WTC11 (cell line): ENCODE measurements at regions not wholly inside any gene's neighbourhood (a gene's known extent, or its start where the extent isn't known, plus 50 kb on each side); places are given as distances from the start of the nearest gene placed in this dataset.
"Not testable (repeated sequence)": the region's sequence is repeated elsewhere in the genome, so short reads cannot be mapped to it uniquely, and the experiment has no call there.

Experiments used
- ATAC-seq: fragments of 200-7000 bp; cut with Tn5 transposase; 2 replicates; pipeline ENCODE4 v1.10.0; 2021; ENCODE audit warnings: mild to moderate bottlenecking, moderate library complexity
- CTCF ChIA-PET: fragments of 300-600 bp; sonication (Branson Sonifier 250); formaldehyde crosslinking; loops from one replicate; lab custom pipeline; 2021; ENCODE audit warnings: antibody characterized with exemption; lab: Charles Lee
- POLR2A ChIA-PET: fragments of 350-600 bp; sonication (Branson Sonifier 250); formaldehyde crosslinking; loops from one replicate; lab custom pipeline; 2021; ENCODE audit warnings: antibody characterized with exemption; lab: Charles Lee
- DNase-seq: peaks from one replicate; pipeline ENCODE4 v3.0.0; 2021; ENCODE audit warnings: low spot score
- H3K27ac Mint-ChIP-seq: 2 replicates; pipeline ENCODE4 v1.8.0; 2021; ENCODE audit warnings: mixed read lengths
- H3K27me3 Mint-ChIP-seq: 2 replicates; pipeline ENCODE4 v1.8.0; 2021; ENCODE audit warnings: low read depth, mild to moderate bottlenecking, moderate library complexity, mixed read lengths
- H3K36me3 Mint-ChIP-seq: 2 replicates; pipeline ENCODE4 v1.8.0; 2021; ENCODE audit warnings: mixed read lengths
- H3K4me1 Mint-ChIP-seq: 2 replicates; pipeline ENCODE4 v1.8.0; 2022; ENCODE audit warnings: mixed read lengths
- H3K4me3 Mint-ChIP-seq: 2 replicates; pipeline ENCODE4 v1.8.0; 2021; ENCODE audit warnings: mild to moderate bottlenecking, moderate library complexity, mixed read lengths
- H3K9me3 Mint-ChIP-seq: 2 replicates; pipeline ENCODE4 v1.8.0; 2021; ENCODE audit warnings: mixed read lengths
- ATF1 ChIP-seq: sonication (generic); formaldehyde crosslinking; IDR thresholded peaks from 2 replicates; pipeline ENCODE4 v1.8.1; 2023; ENCODE audit warnings: mild to moderate bottlenecking, moderate library complexity, missing genetic modification reagents
- ATF2 ChIP-seq: sonication (generic); formaldehyde crosslinking; IDR thresholded peaks from 2 replicates; pipeline ENCODE4 v1.8.1; 2022; ENCODE audit warnings: low read depth, missing genetic modification reagents, borderline replicate concordance
- CDX4 ChIP-seq: fragments of 250-450 bp; sonication (Bioruptor Pico); IDR thresholded peaks from 2 replicates; pipeline ENCODE4 v1.9.0; 2021; ENCODE audit warnings: moderate library complexity, mild to moderate bottlenecking, inconsistent platforms, borderline replicate concordance
- E2F5 ChIP-seq: sonication (generic); formaldehyde crosslinking; IDR thresholded peaks from 2 replicates; pipeline ENCODE4 v1.8.1; 2022; ENCODE audit warnings: mild to moderate bottlenecking, moderate library complexity, missing genetic modification reagents
- ETV6 ChIP-seq: sonication (generic); formaldehyde crosslinking; IDR thresholded peaks from 2 replicates; pipeline ENCODE4 v1.8.1; 2022; ENCODE audit warnings: mild to moderate bottlenecking, missing genetic modification reagents
- FOXP4 ChIP-seq: sonication (generic); formaldehyde crosslinking; IDR thresholded peaks from 2 replicates; pipeline ENCODE4 v1.8.0; 2022; ENCODE audit warnings: mild to moderate bottlenecking, missing genetic modification reagents
- JAZF1 ChIP-seq: fragments of 250-450 bp; sonication (Bioruptor Pico); IDR thresholded peaks from 2 replicates; pipeline ENCODE4 v1.9.0; 2021; ENCODE audit warnings: moderate library complexity, mild to moderate bottlenecking, inconsistent platforms
- JUN ChIP-seq: sonication (generic); formaldehyde crosslinking; IDR thresholded peaks from 2 replicates; pipeline ENCODE4 v1.8.0; 2023; ENCODE audit warnings: mild to moderate bottlenecking, missing genetic modification reagents
- MLX ChIP-seq: sonication (generic); formaldehyde crosslinking; IDR thresholded peaks from 2 replicates; pipeline ENCODE4 v1.8.1; 2023; ENCODE audit warnings: mild to moderate bottlenecking, missing genetic modification reagents, moderate library complexity
- NR1H2 ChIP-seq: sonication (generic); formaldehyde crosslinking; IDR thresholded peaks from 2 replicates; pipeline ENCODE4 v1.9.0; 2021; ENCODE audit warnings: mild to moderate bottlenecking, moderate library complexity, missing genetic modification reagents
- OVOL2 ChIP-seq: fragments of 250-450 bp; sonication (Bioruptor Pico); IDR thresholded peaks from 2 replicates; pipeline ENCODE4 v1.9.0; 2021; ENCODE audit warnings: mild to moderate bottlenecking, borderline replicate concordance
- USF2 ChIP-seq: sonication (generic); formaldehyde crosslinking; IDR thresholded peaks from 2 replicates; pipeline ENCODE4 v1.8.1; 2023; ENCODE audit warnings: mild to moderate bottlenecking, missing genetic modification reagents, moderate library complexity
- ZNF263 ChIP-seq: sonication (generic); formaldehyde crosslinking; IDR thresholded peaks from 2 replicates; pipeline ENCODE4 v1.8.1; 2022; ENCODE audit warnings: low read depth, mild to moderate bottlenecking, moderate library complexity, missing genetic modification reagents
- ZNF317 ChIP-seq: sonication (generic); formaldehyde crosslinking; IDR thresholded peaks from 2 replicates; pipeline ENCODE4 v1.8.1; 2023; ENCODE audit warnings: low read depth, mild to moderate bottlenecking, moderate library complexity, missing genetic modification reagents, borderline replicate concordance
- ZNF512 ChIP-seq: sonication (generic); formaldehyde crosslinking; IDR thresholded peaks from 2 replicates; pipeline ENCODE4 v1.8.1; 2022; ENCODE audit warnings: missing genetic modification reagents, borderline replicate concordance
- ZNF671 ChIP-seq: fragments of 250-450 bp; sonication (Bioruptor Pico); IDR thresholded peaks from 2 replicates; pipeline ENCODE4 v1.8.0; 2021; ENCODE audit warnings: mild to moderate bottlenecking

GRCh38 chr5:62190931-62191330 is 115.1 kb upstream of the KIF2A start:
- ChIA-PET POLR2A (no interaction called here), CTCF (interaction anchor here (1.0 kb wide), 1 partner anchor 48 kb away, joined by 4 read pairs; no protein-coding TSS in a partner anchor)
- H3K36me3 Mint-ChIP-seq, result peaks cover 27% of the 10 kb centered on the region
- no peaks in the 10 kb centered on the region for H3K4me1 Mint-ChIP-seq
- no peak overlapping the region for H3K27ac Mint-ChIP-seq
- DNase-seq, result no peak
- TF ChIP-seq JUN (CRISPR knock-in tag), result no peak
- no peak for TF ChIP-seq ATF2 (CRISPR knock-in tag)
- no peak for TF ChIP-seq USF2 (CRISPR knock-in tag)
- TF ChIP-seq E2F5, result no peak
- H3K27me3 Mint-ChIP-seq, result peaks cover 2% of the 10 kb centered on the region; the same call in 1 of the 2 replicates
- peaks cover 57% of the 10 kb centered on the region for H3K9me3 Mint-ChIP-seq
- no peak for ATAC-seq
- no peak overlapping the region for H3K4me3 Mint-ChIP-seq

GRCh38 chr5:62192958-62193357 is 113.0 kb upstream of the KIF2A start:
- no peak overlapping the region for H3K27ac Mint-ChIP-seq
- ATAC-seq, result no peak

GRCh38 chr5:62196532-62196931 is 109.5 kb upstream of the KIF2A start:
- DNase-seq, H3K27me3 Mint-ChIP-seq, CTCF ChIA-PET, ATAC-seq, H3K4me1 Mint-ChIP-seq, H3K27ac Mint-ChIP-seq, H3K4me3 Mint-ChIP-seq, POLR2A ChIA-PET: not testable (repeated sequence)
- H3K9me3 Mint-ChIP-seq, result peaks cover 41% of the 10 kb centered on the region
- H3K36me3 Mint-ChIP-seq, result peaks cover 24% of the 10 kb centered on the region

More at GRCh38 chr5:62192958-62193357, 113.0 kb upstream of the KIF2A start:
- no peaks in the 10 kb centered on the region for H3K4me1 Mint-ChIP-seq
- no peak for DNase-seq
- H3K4me3 Mint-ChIP-seq, result no peak overlapping the region
- H3K27me3 Mint-ChIP-seq, result peaks cover 2% of the 10 kb centered on the region; the same call in 1 of the 2 replicates
- H3K36me3 Mint-ChIP-seq, result peaks cover 27% of the 10 kb centered on the region
- ChIA-PET POLR2A (no interaction called here), CTCF (no interaction called here)
- H3K9me3 Mint-ChIP-seq, result peaks cover 57% of the 10 kb centered on the region
- TF ChIP-seq ETV6 (no peak), ATF2 (CRISPR knock-in tag) (no peak), ZNF671 (CRISPR knock-in tag) (no peak), ZNF317 (CRISPR knock-in tag) (no peak), CDX4 (CRISPR knock-in tag) (no peak), ATF1 (CRISPR knock-in tag) (no peak)

GRCh38 chr5:62197697-62198096 is 108.3 kb upstream of the KIF2A start:
- CTCF ChIA-PET, result interaction anchor here (1.4 kb wide), 1 partner anchor 9 kb away, joined by 4 read pairs; no protein-coding TSS in a partner anchor
- Mint-ChIP-seq H3K27me3 (no peaks in the 10 kb centered on the region; the same call in 1 of the 2 replicates), H3K27ac (no peak overlapping the region), H3K4me3 (no peak overlapping the region), H3K4me1 (no peaks in the 10 kb centered on the region), H3K36me3 (peaks cover 14% of the 10 kb centered on the region), H3K9me3 (peaks cover 29% of the 10 kb centered on the region)
- DNase-seq (no peak), ATAC-seq (peak; percentile 80)
- POLR2A ChIA-PET, result no interaction called here
- TF ChIP-seq ZNF263, result no peak
- TF ChIP-seq ZNF317 (CRISPR knock-in tag), result no peak
- no peak for TF ChIP-seq JAZF1 (CRISPR knock-in tag)
- TF ChIP-seq FOXP4, result no peak
- no peak for TF ChIP-seq OVOL2
- TF ChIP-seq NR1H2 (CRISPR knock-in tag), result no peak
- no peak for TF ChIP-seq MLX (CRISPR knock-in tag)
- TF ChIP-seq ZNF512, result no peak
